Transverse colon (tissue), 4 donors: ENCODE measurements at regions not wholly inside any gene's neighbourhood (a gene's known extent, or its start where the extent isn't known, plus 50 kb on each side); places are given as distances from the start of the nearest gene placed in this dataset.

Source experiments
- DNase-seq: peaks from one replicate; pipeline ENCODE4 v3.0.0-alpha.2; 2019
- H3K27ac ChIP-seq, 4 donors: fragments of 200-600 bp; sonication (generic); 2 replicates each; pipeline ENCODE4 v1.5.1; 2016 to 2018; ENCODE audit warnings: inconsistent platforms in 4 of 4
- H3K27me3 ChIP-seq: fragments of 200-600 bp; sonication (generic); 2 replicates; pipeline ENCODE4 v1.5.1; 2017; ENCODE audit warnings: inconsistent platforms
- H3K36me3 ChIP-seq, 4 donors: fragments of 200-600 bp; sonication (generic); 2 replicates each; pipeline ENCODE4 v1.5.1; 2017 to 2019; ENCODE audit warnings: inconsistent platforms in 4 of 4
- H3K4me1 ChIP-seq, 4 donors: fragments of 200-600 bp; sonication (generic); 2 replicates each; pipeline ENCODE4 v1.5.1; 2017 to 2020; ENCODE audit warnings: inconsistent platforms in 4 of 4
- H3K4me3 ChIP-seq, 4 donors: fragments of 200-600 bp; sonication (generic); 1 replicate in 1 of 4; 2 replicates in 3 of 4; pipeline versions ENCODE4 v1.5.1 to v1.6.1; 2017 to 2019; ENCODE audit warnings: inconsistent platforms in 4 of 4
- H3K9me3 ChIP-seq, 2 donors: fragments of 200-600 bp; sonication (generic); 2 replicates each; pipeline ENCODE4 v1.5.1; 2017 to 2019; ENCODE audit warnings: inconsistent platforms in 2 of 2
- CTCF ChIP-seq, 5 experiments: fragments of 200-600 bp in 3 of 5; fragments of 450-650 bp in 2 of 5; sonication (generic) in 3 of 5; IDR thresholded peaks; 1 replicate in 2 of 5; 2 replicates in 3 of 5; pipeline ENCODE4 v1.5.1; 2016 to 2017; ENCODE audit warnings: antibody characterized with exemption in 5 of 5, inconsistent platforms in 3 of 5, mild to moderate bottlenecking in 2 of 5, moderate library complexity in 1 of 5
- EP300 ChIP-seq: sonication (generic); formaldehyde crosslinking; IDR thresholded peaks from one replicate; pipeline ENCODE4 v1.6.1; 2017; ENCODE audit warnings: antibody characterized with exemption, low read depth
- POLR2A ChIP-seq: fragments of 450-650 bp; IDR thresholded peaks from one replicate; pipeline ENCODE4 v1.6.1; 2016; ENCODE audit warnings: antibody characterized with exemption, mild to moderate bottlenecking, moderate library complexity
- POLR2AphosphoS5 ChIP-seq, 3 donors: sonication (generic); formaldehyde crosslinking; IDR thresholded peaks; one replicate each; pipeline ENCODE4 v1.6.1; 2016; ENCODE audit warnings: antibody characterized with exemption in 3 of 3
- WGBS, 2 donors: methylation state at CpG; one replicate each; pipeline ENCODE4 v1.1.5; 2018; ENCODE audit warnings: low coverage in 1 of 2; 5-methylcytosine and 5-hydroxymethylcytosine counted together
- in situ Hi-C, 4 donors: fragments of 200-750 bp; cut with MboI; loops; one replicate each; pipeline versions ENCODE4 v1.15.0 to v1.15.1; 2017; ENCODE audit warnings: low sequenced_read_pairs in 3 of 4, low pct_ligation_motif_present in 1 of 4, low pct_unique_long_range_greater_than_20kb in 1 of 4
- intact Hi-C: fragments of 100-400 bp; cut with DNase I; formaldehyde crosslinking; loops from one replicate; pipeline ENCODE4 v1.15.1; 2023; ENCODE audit warnings: low total_unique reads

GRCh38 chr5:10167806-10168205 lies 81.9 kb downstream of the ATPSCKMT start:
- Histone ChIP-seq H3K9me3 (no peaks in the 10 kb centered on the region), H3K36me3 (no peaks in the 10 kb centered on the region), H3K27ac (no peak overlapping the region), H3K27me3 (no peaks in the 10 kb centered on the region), H3K4me3 (no peak overlapping the region), H3K4me1 (no peaks in the 10 kb centered on the region)
- WGBS, 2 donors: 67% methylated on average over 1 of the region's 1 CpG; no CpG with 5 or more reads in 1 of the 2 donors
- no peak for TF ChIP-seq POLR2AphosphoS5 (IDR thresholded peaks at IDR 0.05)
- TF ChIP-seq CTCF (IDR thresholded peaks at IDR 0.05): no peak
- TF ChIP-seq POLR2A: no peak
- no peak for TF ChIP-seq EP300
- intact Hi-C loops (no loop called here), in situ Hi-C loops (no loop called here)
- DNase-seq: no peak

DNA sequence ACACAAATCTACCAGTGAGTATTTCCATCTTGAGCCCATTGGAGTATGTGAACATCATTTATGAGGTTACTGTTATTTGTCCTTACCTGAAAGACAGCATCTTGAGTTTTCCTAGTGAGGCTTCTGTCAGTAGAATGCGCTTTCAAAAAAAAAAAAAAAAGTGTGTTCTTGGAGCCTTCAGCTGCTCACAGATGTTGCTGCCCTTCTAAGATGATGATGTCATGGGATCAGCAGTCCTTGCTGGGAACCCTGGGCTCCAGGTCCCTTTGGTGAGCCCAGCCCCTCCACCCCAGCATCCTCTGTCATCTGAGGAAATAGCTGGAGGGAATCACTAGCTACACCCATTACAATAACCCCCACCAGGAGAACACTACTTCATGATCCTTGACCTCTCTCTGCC lies 83.3 kb downstream of the ATPSCKMT start:
- Histone ChIP-seq H3K36me3 (no peaks in the 10 kb centered on the region), H3K4me1 (no peaks in the 10 kb centered on the region), H3K27me3 (no peaks in the 10 kb centered on the region), H3K9me3 (no peaks in the 10 kb centered on the region), H3K4me3 (no peak overlapping the region), H3K27ac (no peak overlapping the region)
- in situ Hi-C loops (no loop called here), intact Hi-C loops (no loop called here)
- 75 to 100% methylated on average over 1 of the region's 1 CpG for WGBS, 2 donors
- no peak for DNase-seq
- no peak for TF ChIP-seq CTCF (IDR thresholded peaks at IDR 0.05)
- no peak for TF ChIP-seq POLR2A
- TF ChIP-seq POLR2AphosphoS5 (IDR thresholded peaks at IDR 0.05): no peak
- no peak for TF ChIP-seq EP300

DNA sequence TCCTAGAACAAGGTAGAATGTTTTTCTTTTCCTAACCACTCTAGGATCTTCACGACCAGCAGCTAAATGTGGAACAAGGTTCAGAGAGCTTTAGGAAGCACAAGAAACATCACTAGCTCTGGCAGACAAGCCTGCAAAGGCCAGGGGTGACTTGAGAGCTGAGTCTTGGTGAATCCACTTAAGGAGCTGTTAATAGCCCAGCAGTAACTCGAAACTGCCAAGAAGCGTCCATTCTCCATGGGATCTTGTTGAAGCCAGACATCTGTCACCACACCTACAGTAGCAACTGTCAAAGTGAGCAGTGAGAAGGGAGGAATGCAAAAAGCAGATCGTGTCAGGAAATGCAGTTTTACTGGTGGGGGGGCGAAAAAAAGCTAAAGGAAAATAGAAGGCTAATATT lies 87.2 kb downstream of the ATPSCKMT start:
- Histone ChIP-seq H3K9me3 (no peaks in the 10 kb centered on the region), H3K27me3 (no peaks in the 10 kb centered on the region), H3K4me1 (no peaks in the 10 kb centered on the region), H3K4me3 (no peak overlapping the region), H3K27ac (no peak overlapping the region), H3K36me3 (no peaks in the 10 kb centered on the region)
- intact Hi-C loops (no loop called here), in situ Hi-C loops (no loop called here)
- no peak for DNase-seq
- 26 to 51% methylated on average over 5 of the region's 5 CpGs for WGBS, 2 donors
- TF ChIP-seq EP300 (no peak), POLR2AphosphoS5 (IDR thresholded peaks at IDR 0.05) (no peak), CTCF (IDR thresholded peaks at IDR 0.05) (no peak), POLR2A (no peak)

GRCh38 chr5:10161778-10162177 lies 87.9 kb downstream of the ATPSCKMT start:
- Histone ChIP-seq H3K9me3 (no peaks in the 10 kb centered on the region), H3K27me3 (no peaks in the 10 kb centered on the region), H3K4me3 (no peak overlapping the region), H3K27ac (no peak overlapping the region), H3K36me3 (no peaks in the 10 kb centered on the region), H3K4me1 (no peaks in the 10 kb centered on the region)
- intact Hi-C loops (no loop called here), in situ Hi-C loops (no loop called here)
- 85% methylated on average over 3 of the region's 3 CpGs; no CpG with 5 or more reads in 1 of the 2 donors for WGBS, 2 donors
- no peak for TF ChIP-seq EP300
- TF ChIP-seq CTCF (IDR thresholded peaks at IDR 0.05): no peak
- TF ChIP-seq POLR2AphosphoS5 (IDR thresholded peaks at IDR 0.05): no peak
- TF ChIP-seq POLR2A: no peak
- no peak for DNase-seq
